NCI-H2227 treated with DMSO at 0.1 percent for 48 hours (cell line): ENCODE measurements at regions not wholly inside any gene's neighbourhood (a gene's known extent, or its start where the extent isn't known, plus 50 kb on each side); places are given as distances from the start of the nearest gene placed in this dataset.

ENCODE experiments used
- DNase-seq: peaks from one replicate; lab custom pipeline; 2025; lab: John Stamatoyannopoulos, UW

GRCh38 chr3:177673112-177673914 is 476.0 kb upstream of the TBL1XR1 start:
- DNase-seq = no peak

GRCh38 chr3:177674186-177674585 is 476.9 kb upstream of the TBL1XR1 start:
- no peak for DNase-seq

GRCh38 chr3:177676148-177676547 is 478.9 kb upstream of the TBL1XR1 start:
- DNase-seq = no peak

- peak; percentile 15 for DNase-seq
Observed at GRCh38 chr3:177676947-177677587, 479.8 kb upstream of the TBL1XR1 start.

GRCh38 chr3:177679568-177680471 is 482.5 kb upstream of the TBL1XR1 start:
- no peak for DNase-seq

GRCh38 chr3:177680472-177680821 is 483.2 kb upstream of the TBL1XR1 start:
- no peak for DNase-seq

GRCh38 chr3:177681156-177681555 is 483.9 kb upstream of the TBL1XR1 start:
- DNase-seq = peak; percentile 13

- no peak for DNase-seq
Observed at GRCh38 chr3:177681852-177682251, 484.6 kb upstream of the TBL1XR1 start.

- DNase-seq = no peak
Observed at GRCh38 chr3:177683586-177683985, 486.3 kb upstream of the TBL1XR1 start.

- no peak for DNase-seq
Observed at GRCh38 chr3:177686671-177687070, 489.4 kb upstream of the TBL1XR1 start.

- DNase-seq = no peak
Observed at GRCh38 chr3:177687291-177687690, 490.0 kb upstream of the TBL1XR1 start.

- DNase-seq = no peak
Observed at GRCh38 chr3:177688152-177688551, 490.9 kb upstream of the TBL1XR1 start.

GRCh38 chr3:177689077-177689476 is 491.8 kb upstream of the TBL1XR1 start:
- DNase-seq = no peak

GRCh38 chr3:177689869-177690268 is 492.6 kb upstream of the TBL1XR1 start:
- DNase-seq = no peak

GRCh38 chr3:177690306-177690705 is 493.0 kb upstream of the TBL1XR1 start:
- DNase-seq = no peak

- DNase-seq = no peak
Observed at GRCh38 chr3:177692304-177692975, 495.2 kb upstream of the TBL1XR1 start.

GRCh38 chr3:177693616-177694264 is 496.5 kb upstream of the TBL1XR1 start:
- no peak for DNase-seq

- DNase-seq = no peak
Observed at GRCh38 chr3:177694316-177694715, 497.0 kb upstream of the TBL1XR1 start.

GRCh38 chr3:177694951-177695350 is 497.7 kb upstream of the TBL1XR1 start:
- no peak for DNase-seq

- no peak for DNase-seq
Observed at GRCh38 chr3:177700117-177700516, 502.8 kb upstream of the TBL1XR1 start.

GRCh38 chr3:177703788-177704187 is 506.5 kb upstream of the TBL1XR1 start:
- DNase-seq = no peak
